HL-60 (cell line): ENCODE measurements at regions not wholly inside any gene's neighbourhood (a gene's known extent, or its start where the extent isn't known, plus 50 kb on each side); places are given as distances from the start of the nearest gene placed in this dataset.

ENCODE experiments used
- DNase-seq, 2 experiments: peaks; one replicate each; pipeline ENCODE4 v3.0.0-alpha.2; 2010 to 2020; ENCODE audit warnings: low read depth in 1 of 2, low spot score in 1 of 2
- H3K27ac ChIP-seq: fragments of 250-450 bp; sonication (Bioruptor Pico); replicated peaks from 2 replicates; pipeline ENCODE4 v1.5.1; 2020; ENCODE audit warnings: mild to moderate bottlenecking, moderate library complexity
- H3K27me3 ChIP-seq: fragments of 250-450 bp; sonication (Bioruptor Pico); 2 replicates; pipeline ENCODE4 v1.5.1; 2021; ENCODE audit warnings: mild to moderate bottlenecking, moderate library complexity; ENCODE audit not compliant: insufficient read depth, poor library complexity, severe bottlenecking
- H3K4me3 ChIP-seq: replicated peaks from 2 replicates; pipeline ENCODE4 v1.5.1; 2011; ENCODE audit warnings: mild to moderate bottlenecking, control low read depth, low read length; ENCODE audit not compliant: insufficient read depth
- CTCF ChIP-seq: IDR thresholded peaks from one replicate; pipeline ENCODE4 v1.5.1; 2011; ENCODE audit warnings: low read length, control low read depth, inconsistent platforms; ENCODE audit not compliant: insufficient read depth
- GABPA ChIP-seq: IDR thresholded peaks from 2 replicates; pipeline ENCODE4 v1.6.1; 2012; ENCODE audit warnings: low read depth
- POLR2AphosphoS5 ChIP-seq: IDR thresholded peaks from 2 replicates; pipeline ENCODE4 v1.6.1; 2012; ENCODE audit warnings: low read depth
- REST ChIP-seq: IDR thresholded peaks from 2 replicates; pipeline ENCODE4 v1.6.1; 2012; ENCODE audit warnings: low read depth; ENCODE audit not compliant: insufficient replicate concordance
- SPI1 ChIP-seq: IDR thresholded peaks from 2 replicates; pipeline ENCODE4 v1.6.1; 2012; ENCODE audit warnings: low read depth, mild to moderate bottlenecking, borderline replicate concordance

GRCh38 chr4:30919458-30919857 is 199.3 kb downstream of the PCDH7 start:
- TF ChIP-seq SPI1 (no peak), REST (no peak), CTCF (no peak), GABPA (no peak), POLR2AphosphoS5 (no peak)
- Histone ChIP-seq H3K27ac (no peak overlapping the region), H3K4me3 (no peak overlapping the region), H3K27me3 (no peaks in the 10 kb centered on the region)
- no peak for DNase-seq

- no peak for TF ChIP-seq REST
- no peak for TF ChIP-seq SPI1
- TF ChIP-seq GABPA = no peak
- TF ChIP-seq CTCF = no peak
- TF ChIP-seq POLR2AphosphoS5 = no peak
- H3K4me3 ChIP-seq = no peak overlapping the region
- no peak overlapping the region for H3K27ac ChIP-seq
- no peak for DNase-seq
- no peaks in the 10 kb centered on the region for H3K27me3 ChIP-seq
Measured at GRCh38 chr4:30920043-30920442, 199.9 kb downstream of the PCDH7 start.

GRCh38 chr4:30922625-30923024 is 202.5 kb downstream of the PCDH7 start:
- no peak for DNase-seq
- TF ChIP-seq REST (no peak), GABPA (no peak), SPI1 (no peak), POLR2AphosphoS5 (no peak), CTCF (no peak)
- Histone ChIP-seq H3K27me3 (no peaks in the 10 kb centered on the region), H3K4me3 (no peak overlapping the region), H3K27ac (no peak overlapping the region)
